NCI-H1105 (cell line): ENCODE measurements at regions not wholly inside any gene's neighbourhood (a gene's known extent, or its start where the extent isn't known, plus 50 kb on each side); places are given as distances from the start of the nearest gene placed in this dataset.

Source experiments
- DNase-seq: peaks from one replicate; lab custom pipeline; 2025; lab: John Stamatoyannopoulos, UW

GRCh38 chr1:24986372-24986965 is 56.4 kb upstream of the RUNX3 start:
- DNase-seq: no peak

GRCh38 chr1:24985737-24986136 is 55.7 kb upstream of the RUNX3 start:
- DNase-seq: no peak

GRCh38 chr1:24984800-24985522 is 54.9 kb upstream of the RUNX3 start:
- DNase-seq: no peak

GRCh38 chr1:24984300-24984699 is 54.2 kb upstream of the RUNX3 start:
- no peak for DNase-seq

- no peak for DNase-seq
These were observed 53.1 kb upstream of the RUNX3 start for GRCh38 chr1:24983006-24983680.

GRCh38 chr1:24981631-24982005 is 51.5 kb upstream of the RUNX3 start:
- no peak for DNase-seq

- no peak for DNase-seq
These were observed 51.0 kb upstream of the RUNX3 start for GRCh38 chr1:24980836-24981630.
